DMS 273 treated with DMSO at 0.1 percent for 48 hours (cell line): ENCODE measurements at regions not wholly inside any gene's neighbourhood (a gene's known extent, or its start where the extent isn't known, plus 50 kb on each side); places are given as distances from the start of the nearest gene placed in this dataset.
"Not testable (repeated sequence)": the region's sequence is repeated elsewhere in the genome, so short reads cannot be mapped to it uniquely, and the experiment has no call there.

Source experiments
- DNase-seq: peaks from one replicate; lab custom pipeline; 2025; lab: John Stamatoyannopoulos, UW

GRCh38 chr20:12201289-12201991 lies 283.7 kb downstream of the BTBD3 start:
- no peak for DNase-seq

GRCh38 chr20:12203399-12203798 lies 285.7 kb downstream of the BTBD3 start:
- DNase-seq = no peak

DNA sequence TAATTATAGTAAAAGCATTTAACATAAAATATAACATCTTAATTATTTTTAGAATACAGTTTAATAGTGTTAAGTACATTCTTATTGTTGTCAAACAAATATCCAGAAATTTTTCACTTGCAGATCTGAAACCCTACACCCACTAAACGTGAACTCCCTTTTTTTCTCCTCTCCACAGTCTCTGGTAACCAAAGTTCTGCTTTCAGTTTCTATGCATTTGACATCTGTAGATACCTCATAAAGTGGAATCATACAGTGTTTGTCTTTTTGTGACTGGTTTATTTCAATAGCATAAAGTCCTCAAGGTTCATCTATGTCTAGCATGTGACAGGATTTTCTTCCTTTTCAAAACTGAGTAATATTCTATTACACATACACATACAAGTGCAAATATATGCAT lies 286.3 kb downstream of the BTBD3 start:
- DNase-seq = no peak

DNA sequence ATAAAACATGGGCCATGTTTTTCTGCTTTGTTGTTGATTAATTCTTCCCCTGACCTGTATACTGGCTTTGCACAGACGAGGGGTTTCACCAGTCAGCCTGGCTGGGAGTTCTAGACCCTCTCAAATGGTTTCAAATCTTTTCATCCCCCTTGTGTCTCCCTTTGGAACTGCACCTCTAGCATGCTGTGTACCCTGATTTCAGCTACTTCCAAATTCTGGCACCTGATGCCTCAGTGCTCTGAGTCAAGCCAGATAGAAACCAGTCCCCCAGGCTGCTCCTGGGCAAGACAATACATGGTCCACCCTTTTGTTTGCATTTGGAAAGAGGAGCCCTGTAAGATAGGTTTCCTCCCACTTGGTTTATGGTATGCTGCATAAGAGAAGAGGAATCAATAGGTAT lies 290.2 kb downstream of the BTBD3 start:
- no peak for DNase-seq

DNA sequence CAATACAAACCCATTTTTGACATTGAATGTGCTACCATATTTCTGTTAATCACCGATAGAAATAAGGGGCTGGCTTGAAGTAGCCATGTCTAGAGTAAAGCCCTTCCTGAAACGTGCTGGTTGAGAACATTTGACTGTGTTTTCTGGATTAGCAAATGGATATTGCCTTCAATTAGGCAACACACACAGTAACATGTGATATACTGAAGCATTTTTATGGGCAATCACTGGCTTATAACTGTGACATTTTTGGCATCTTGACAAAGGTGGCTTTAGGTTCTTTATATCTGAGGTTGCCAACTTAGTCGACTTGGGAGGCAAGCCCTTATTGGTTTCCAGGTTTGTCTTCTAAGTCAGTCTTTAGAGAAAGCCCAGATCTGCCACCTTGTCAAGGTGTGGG lies 292.9 kb downstream of the BTBD3 start:
- DNase-seq = no peak

- no peak for DNase-seq
Measured at GRCh38 chr20:12211361-12211760, 293.7 kb downstream of the BTBD3 start.

DNA sequence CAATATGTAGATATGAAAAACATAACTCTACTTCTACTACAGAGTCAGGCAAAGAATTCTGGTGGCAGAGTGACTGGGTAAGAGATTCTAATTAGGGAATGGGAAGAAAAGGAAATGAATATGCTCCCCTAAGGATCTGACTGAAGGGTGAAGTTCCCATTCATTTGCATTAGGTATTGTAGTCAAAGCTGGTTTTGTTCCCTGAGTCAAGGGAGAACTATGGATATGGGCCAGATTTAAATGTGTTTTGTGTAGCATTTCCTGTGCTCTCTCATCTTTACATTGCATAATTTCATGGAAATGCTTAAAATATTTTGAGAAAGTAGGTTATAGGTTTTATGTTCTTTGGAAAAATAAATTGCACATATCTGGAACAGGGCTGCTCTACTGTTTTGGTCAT lies 299.7 kb downstream of the BTBD3 start:
- DNase-seq = no peak

DNA sequence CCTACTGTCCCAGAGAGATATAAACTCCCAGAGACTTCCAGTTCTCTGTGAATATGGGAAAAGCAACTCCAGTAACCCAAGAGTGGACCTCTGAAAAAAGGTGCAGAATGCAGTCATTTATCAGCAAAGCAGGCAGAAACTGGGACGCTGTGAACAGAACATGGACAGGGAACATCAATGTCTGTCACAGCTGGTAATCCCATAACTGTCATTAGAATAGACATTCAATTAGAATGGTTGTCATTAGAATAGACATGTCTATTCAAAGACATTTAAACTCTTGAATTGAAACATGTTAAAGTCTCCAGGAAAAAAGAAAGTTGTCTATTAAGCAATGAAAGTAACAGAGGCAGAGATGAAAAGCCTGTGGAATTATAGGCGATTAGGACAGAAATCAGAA lies 302.1 kb downstream of the BTBD3 start:
- DNase-seq = no peak

- no peak for DNase-seq
Measured at GRCh38 chr20:12223057-12223456, 305.4 kb downstream of the BTBD3 start.

- no peak for DNase-seq
Measured at GRCh38 chr20:12225898-12226297, 308.2 kb downstream of the BTBD3 start.

GRCh38 chr20:12229891-12230290 lies 312.2 kb downstream of the BTBD3 start:
- no peak for DNase-seq

DNA sequence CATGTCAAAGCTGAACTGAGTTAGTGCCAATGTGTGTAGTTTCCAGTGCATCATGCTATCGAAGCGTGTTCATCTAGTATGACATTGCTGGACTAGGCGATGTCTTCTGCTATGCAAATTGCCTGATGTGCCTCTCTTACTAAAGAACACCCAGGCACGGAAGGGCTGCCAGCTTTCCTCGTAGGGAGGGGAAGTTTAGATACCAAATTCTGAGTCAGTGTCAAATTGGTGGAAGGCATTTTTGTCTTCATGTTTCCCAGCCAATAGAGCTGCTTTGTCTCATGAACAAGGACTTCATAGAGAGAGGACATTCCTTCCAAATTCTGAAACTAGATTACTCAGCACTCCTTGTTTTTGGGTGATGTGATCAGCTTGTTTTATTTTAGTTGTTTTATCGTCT lies 320.1 kb downstream of the BTBD3 start:
- DNase-seq = no peak

GRCh38 chr20:12241065-12241464 lies 323.4 kb downstream of the BTBD3 start:
- DNase-seq = no peak

- DNase-seq = no peak
Measured at GRCh38 chr20:12243327-12243726, 325.6 kb downstream of the BTBD3 start.

- no peak for DNase-seq
Measured at GRCh38 chr20:12248481-12248880, 330.8 kb downstream of the BTBD3 start.

- not testable (repeated sequence) for DNase-seq
Measured at GRCh38 chr20:12250661-12251060, 333.0 kb downstream of the BTBD3 start.

DNA sequence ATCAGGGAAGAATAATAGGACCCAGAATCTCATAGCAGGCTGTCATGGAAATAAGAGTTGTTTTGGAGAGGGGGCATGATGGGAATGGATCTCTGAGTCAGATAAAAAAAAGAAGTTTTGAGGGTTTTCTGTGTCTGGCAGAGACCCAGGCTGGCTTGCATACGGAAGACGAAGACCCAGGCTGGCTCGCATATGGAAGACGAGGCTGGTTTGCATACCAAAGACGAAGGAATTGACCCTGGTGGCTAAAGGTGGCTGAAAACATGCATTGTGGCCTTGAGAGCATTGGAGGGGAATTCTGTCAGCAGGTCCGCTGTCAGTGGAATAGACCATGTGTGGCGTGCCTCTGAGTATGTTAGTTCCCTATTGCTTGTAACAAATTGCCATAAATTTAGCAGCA lies 335.1 kb downstream of the BTBD3 start:
- DNase-seq = no peak

- no peak for DNase-seq
Measured at GRCh38 chr20:12255461-12255970, 337.8 kb downstream of the BTBD3 start.

DNA sequence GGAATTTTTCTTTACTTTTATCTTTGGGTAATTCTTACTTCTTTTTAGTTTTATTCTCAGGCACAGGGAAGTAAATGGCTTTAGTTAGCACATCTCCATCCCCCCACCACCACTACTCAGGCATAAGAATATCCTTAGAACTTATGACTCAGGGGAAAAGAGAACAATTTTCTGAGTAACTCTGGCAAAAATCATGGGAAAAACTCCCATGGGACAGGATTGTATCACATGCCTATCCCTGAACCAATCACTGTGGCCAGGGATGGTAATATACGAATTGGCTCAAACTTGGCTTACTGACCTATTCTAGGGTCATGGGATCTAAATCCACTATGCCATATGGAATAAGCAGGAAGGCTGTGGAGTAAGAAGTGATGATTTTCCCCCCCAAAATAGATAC lies 339.1 kb downstream of the BTBD3 start:
- DNase-seq = no peak

DNA sequence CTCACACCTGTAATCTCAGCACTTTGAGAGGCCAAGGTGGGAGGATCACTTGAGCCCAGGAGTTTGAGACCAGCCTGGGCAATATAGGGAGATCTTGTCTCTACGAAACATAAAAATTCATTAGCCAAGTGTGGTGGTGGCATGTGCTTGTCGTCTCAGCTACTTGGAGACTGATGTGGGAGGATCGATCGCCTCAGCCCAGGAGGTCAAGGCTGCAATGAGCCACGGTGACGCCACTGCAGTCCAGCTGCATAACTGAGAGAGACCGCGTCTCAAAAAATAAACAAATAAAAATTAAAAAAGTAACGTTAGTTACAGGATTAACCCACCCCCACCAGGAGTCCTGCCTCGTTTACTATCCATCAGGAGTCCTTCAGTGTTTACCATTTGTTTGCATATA lies 345.1 kb downstream of the BTBD3 start:
- DNase-seq = no peak

DNA sequence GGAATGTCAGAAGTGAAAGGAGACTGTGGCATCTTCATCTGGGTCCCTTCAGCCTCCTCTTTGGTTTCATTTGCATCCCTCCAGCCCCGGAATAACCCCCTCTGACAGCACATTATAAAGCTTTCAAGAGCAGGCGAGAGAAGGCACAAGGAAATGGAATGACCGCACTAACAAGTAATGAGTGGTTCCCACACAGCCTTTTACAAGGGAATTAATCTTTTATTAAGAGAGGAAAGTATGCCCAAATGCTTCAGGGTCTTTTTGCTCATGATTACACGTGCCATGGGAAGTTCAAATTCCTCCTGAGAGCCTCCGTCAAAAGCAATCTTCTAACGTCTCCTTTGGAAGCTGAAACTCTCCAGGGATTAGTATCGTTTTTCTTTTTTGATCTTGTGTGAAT lies 347.0 kb downstream of the BTBD3 start:
- no peak for DNase-seq

- DNase-seq = no peak
Measured at GRCh38 chr20:12265662-12266061, 348.0 kb downstream of the BTBD3 start.

DNA sequence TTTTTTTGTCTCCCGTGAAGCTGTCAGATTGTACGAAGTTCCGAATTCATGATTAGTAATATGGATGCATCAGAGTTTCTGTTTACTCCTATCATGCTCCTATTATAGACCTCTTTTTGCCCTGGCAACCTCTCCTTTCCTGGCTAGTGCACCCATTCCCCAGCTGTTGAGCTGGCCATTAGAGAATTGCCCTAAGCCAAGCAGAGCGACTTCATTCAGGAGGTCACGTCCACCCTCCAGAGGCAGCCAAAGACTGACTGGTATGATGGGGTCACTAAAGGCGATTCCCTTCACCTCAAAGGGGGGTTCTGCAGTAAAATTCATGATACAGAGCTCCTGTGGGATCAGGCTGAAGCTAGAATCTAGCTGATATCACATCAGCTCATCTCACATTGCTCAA lies 351.9 kb downstream of the BTBD3 start:
- no peak for DNase-seq

DNA sequence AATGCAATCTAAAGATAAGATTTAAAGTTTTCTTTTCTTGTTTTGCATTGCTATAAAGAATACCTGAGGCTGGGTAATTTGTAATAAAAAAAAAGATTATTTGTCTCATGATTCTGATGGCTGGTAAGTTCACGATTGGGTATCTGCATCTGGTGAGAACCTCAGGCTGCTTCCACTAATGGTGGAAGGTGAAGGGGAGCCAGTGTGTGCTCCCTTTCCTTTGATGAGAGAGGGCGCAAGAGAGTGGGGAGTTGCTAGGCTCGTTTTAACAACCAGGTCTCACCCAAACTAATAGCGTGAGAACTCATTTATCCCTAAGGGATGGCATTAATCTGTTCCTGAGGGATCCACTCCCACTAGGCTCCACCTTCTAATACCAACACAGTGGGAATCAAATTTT lies 353.2 kb downstream of the BTBD3 start:
- DNase-seq = no peak
